Epithelial cell of esophagus (primary cell): ENCODE measurements at regions not wholly inside any gene's neighbourhood (a gene's known extent, or its start where the extent isn't known, plus 50 kb on each side); places are given as distances from the start of the nearest gene placed in this dataset.

Source experiments
- DNase-seq: peaks from one replicate; pipeline ENCODE4 v3.0.0; 2010; ENCODE audit warnings: low read depth
- H3K4me3 ChIP-seq: 2 replicates; pipeline ENCODE4 v1.5.1; 2011; ENCODE audit warnings: mild to moderate bottlenecking, low read length, control low read depth
- CTCF ChIP-seq: IDR thresholded peaks from 2 replicates; pipeline ENCODE4 v1.5.1; 2011; ENCODE audit warnings: low read depth, mild to moderate bottlenecking, low read length, control low read depth, inconsistent platforms; ENCODE audit not compliant: insufficient read depth; ENCODE audit errors: missing control alignments

GRCh38 chr10:131690805-131691239 lies 210.0 kb upstream of the PPP2R2D start:
- TF ChIP-seq CTCF: no peak
- no peak for DNase-seq

GRCh38 chr10:131691481-131692090 lies 209.2 kb upstream of the PPP2R2D start:
- H3K4me3 ChIP-seq: no peak overlapping the region
- no peak for TF ChIP-seq CTCF
- DNase-seq: no peak

More at GRCh38 chr10:131690805-131691239, 210.0 kb upstream of the PPP2R2D start:
- H3K4me3 ChIP-seq: no peak overlapping the region

GRCh38 chr10:131692176-131692575 lies 208.6 kb upstream of the PPP2R2D start:
- no peak overlapping the region for H3K4me3 ChIP-seq
- no peak for DNase-seq
- TF ChIP-seq CTCF: no peak

- no peak for DNase-seq
- TF ChIP-seq CTCF: no peak
- H3K4me3 ChIP-seq: no peak overlapping the region
These were observed 208.0 kb upstream of the PPP2R2D start for GRCh38 chr10:131692686-131693334.

GRCh38 chr10:131693766-131694165 lies 207.0 kb upstream of the PPP2R2D start:
- no peak overlapping the region for H3K4me3 ChIP-seq
- no peak for DNase-seq
- no peak for TF ChIP-seq CTCF

GRCh38 chr10:131694168-131694780 lies 206.5 kb upstream of the PPP2R2D start:
- TF ChIP-seq CTCF: no peak
- no peak for DNase-seq
- no peak overlapping the region for H3K4me3 ChIP-seq
